ENCODE measurements at regions not wholly inside any gene's neighbourhood (a gene's known extent, or its start where the extent isn't known, plus 50 kb on each side); places are given as distances from the start of the nearest gene placed in this dataset.

- H3K79me1 ChIP-seq (ENCODE audit: low read depth, low read length), result no peaks in the 10 kb centered on the region
- no peak overlapping the region for H3K4me2 ChIP-seq (ENCODE audit: insufficient read depth, low read length, poor library complexity, severe bottlenecking)
- peak overlapping the region; percentile 88 for H2AK5ac ChIP-seq (ENCODE audit: low read depth, low read length)
- no peak overlapping the region for H2BK15ac ChIP-seq (ENCODE audit: low read length)
- H3K23ac ChIP-seq (ENCODE audit: low read depth, low read length, poor library complexity), result no peak overlapping the region
- peak overlapping the region; percentile 66 for H3K9ac ChIP-seq (ENCODE audit: low read depth, low read length, poor library complexity)
- no peak overlapping the region for H3K27ac ChIP-seq (replicated peaks; ENCODE audit: low read length)
- peaks cover 0 to 37% (median 0%) of the 10 kb centered on the region in 3 experiments for H3K27me3 ChIP-seq (ENCODE audit: control insufficient read depth in 3 of 3, insufficient read depth in 3 of 3, low read depth in 1 of 3, low read length in 3 of 3)
- no peak overlapping the region for H2BK120ac ChIP-seq (ENCODE audit: low read depth, low read length)
- no peak overlapping the region for H2BK12ac ChIP-seq (ENCODE audit: low read length)
- H3K4ac ChIP-seq (ENCODE audit: low read length), result no peak overlapping the region
- peaks cover 11 to 16% of the 10 kb centered on the region in 2 donors for H3K4me1 ChIP-seq (ENCODE audit: control insufficient read depth in 2 of 2, insufficient read depth in 1 of 2, low read depth in 1 of 2, low read length in 2 of 2)
- H2BK5ac ChIP-seq (ENCODE audit: low read length), result no peak overlapping the region
- H3K14ac ChIP-seq (ENCODE audit: low read length), result no peak overlapping the region
- peak overlapping the region in 1 of 2 donors; percentile 12 for H3K4me3 ChIP-seq (ENCODE audit: low read length in 2 of 2)
- peak overlapping the region; percentile 54 for H4K91ac ChIP-seq (ENCODE audit: low read depth, low read length, poor library complexity)
- WGBS, 2 donors (ENCODE audit: extremely low coverage in 2 of 2, insufficient read length in 2 of 2, insufficient replicate concordance in 1 of 2), result no CpG with 5 or more reads among the region's 11 CpGs
- DNase-seq (ENCODE audit: low spot score), result no peak
- no peaks in the 10 kb centered on the region for H3K36me3 ChIP-seq (replicated peaks in 1 of 2; ENCODE audit: control insufficient read depth in 2 of 2, insufficient read depth in 2 of 2, low read length in 2 of 2)
- H4K8ac ChIP-seq (ENCODE audit: low read depth, low read length), result no peak overlapping the region
- no peaks in the 10 kb centered on the region for H3K9me3 ChIP-seq (replicated peaks in 1 of 2; ENCODE audit: control insufficient read depth in 2 of 2, insufficient read depth in 1 of 2, low read depth in 1 of 2, low read length in 2 of 2)
- peak overlapping the region; percentile 18 for H3K18ac ChIP-seq (ENCODE audit: low read length)
- no peak overlapping the region for H2AFZ ChIP-seq (ENCODE audit: low read length)
Measured at GRCh38 chr5:176154821-176155220, 83.4 kb upstream of the SIMC1 start.

- Histone ChIP-seq H3K23ac (ENCODE audit: low read depth, low read length, poor library complexity) (no peak overlapping the region), H3K4me3 (ENCODE audit: low read length in 2 of 2) (no peak overlapping the region), H2BK5ac (ENCODE audit: low read length) (no peak overlapping the region), H4K8ac (ENCODE audit: low read depth, low read length) (no peak overlapping the region), H2AK5ac (ENCODE audit: low read depth, low read length) (peak overlapping the region; percentile 34), H3K9ac (ENCODE audit: low read depth, low read length, poor library complexity) (no peak overlapping the region), H3K9me3 (replicated peaks in 1 of 2; ENCODE audit: control insufficient read depth in 2 of 2, insufficient read depth in 1 of 2, low read depth in 1 of 2, low read length in 2 of 2) (no peaks in the 10 kb centered on the region), H3K36me3 (replicated peaks in 1 of 2; ENCODE audit: control insufficient read depth in 2 of 2, insufficient read depth in 2 of 2, low read length in 2 of 2) (no peaks in the 10 kb centered on the region), H2AFZ (ENCODE audit: low read length) (no peak overlapping the region), H3K4me1 (ENCODE audit: control insufficient read depth in 2 of 2, insufficient read depth in 1 of 2, low read depth in 1 of 2, low read length in 2 of 2) (peaks cover 11 to 16% of the 10 kb centered on the region in 2 donors), H3K4ac (ENCODE audit: low read length) (no peak overlapping the region), H3K4me2 (ENCODE audit: insufficient read depth, low read length, poor library complexity, severe bottlenecking) (no peak overlapping the region), H3K14ac (ENCODE audit: low read length) (peak overlapping the region; percentile 9), H4K91ac (ENCODE audit: low read depth, low read length, poor library complexity) (no peak overlapping the region), H3K79me1 (ENCODE audit: low read depth, low read length) (no peaks in the 10 kb centered on the region), H2BK12ac (ENCODE audit: low read length) (no peak overlapping the region), H3K27ac (replicated peaks; ENCODE audit: low read length) (no peak overlapping the region), H3K18ac (ENCODE audit: low read length) (no peak overlapping the region), H2BK15ac (ENCODE audit: low read length) (no peak overlapping the region), H3K27me3 (ENCODE audit: control insufficient read depth in 3 of 3, insufficient read depth in 3 of 3, low read depth in 1 of 3, low read length in 3 of 3) (peaks cover 0 to 37% (median 0%) of the 10 kb centered on the region in 3 experiments), H2BK120ac (ENCODE audit: low read depth, low read length) (no peak overlapping the region)
- WGBS, 2 donors (ENCODE audit: extremely low coverage in 2 of 2, insufficient read length in 2 of 2, insufficient replicate concordance in 1 of 2), result no CpG with 5 or more reads among the region's 14 CpGs
- DNase-seq (ENCODE audit: low spot score), result no peak
Measured at GRCh38 chr5:176155922-176156359, 82.3 kb upstream of the SIMC1 start.

- no peak overlapping the region for H2AK5ac ChIP-seq (ENCODE audit: low read depth, low read length)
- H3K9me3 ChIP-seq (replicated peaks in 1 of 2; ENCODE audit: control insufficient read depth in 2 of 2, insufficient read depth in 1 of 2, low read depth in 1 of 2, low read length in 2 of 2), result no peaks in the 10 kb centered on the region
- H3K79me1 ChIP-seq (ENCODE audit: low read depth, low read length), result no peaks in the 10 kb centered on the region
- DNase-seq (ENCODE audit: low spot score), result no peak
- H3K4me3 ChIP-seq (ENCODE audit: low read length in 2 of 2), result no peak overlapping the region
- H3K9ac ChIP-seq (ENCODE audit: low read depth, low read length, poor library complexity), result no peak overlapping the region
- H2AFZ ChIP-seq (ENCODE audit: low read length), result no peak overlapping the region
- H4K91ac ChIP-seq (ENCODE audit: low read depth, low read length, poor library complexity), result no peak overlapping the region
- no CpG with 5 or more reads among the region's 3 CpGs for WGBS, 2 donors (ENCODE audit: extremely low coverage in 2 of 2, insufficient read length in 2 of 2, insufficient replicate concordance in 1 of 2)
- H4K8ac ChIP-seq (ENCODE audit: low read depth, low read length), result no peak overlapping the region
- H3K14ac ChIP-seq (ENCODE audit: low read length), result no peak overlapping the region
- no peak overlapping the region for H3K23ac ChIP-seq (ENCODE audit: low read depth, low read length, poor library complexity)
- no peaks in the 10 kb centered on the region for H3K36me3 ChIP-seq (replicated peaks in 1 of 2; ENCODE audit: control insufficient read depth in 2 of 2, insufficient read depth in 2 of 2, low read length in 2 of 2)
- no peak overlapping the region for H3K27ac ChIP-seq (replicated peaks; ENCODE audit: low read length)
- no peak overlapping the region for H3K4ac ChIP-seq (ENCODE audit: low read length)
- no peak overlapping the region for H2BK12ac ChIP-seq (ENCODE audit: low read length)
- H2BK15ac ChIP-seq (ENCODE audit: low read length), result no peak overlapping the region
- no peak overlapping the region for H2BK120ac ChIP-seq (ENCODE audit: low read depth, low read length)
- peaks cover 3 to 9% of the 10 kb centered on the region in 2 donors for H3K4me1 ChIP-seq (ENCODE audit: control insufficient read depth in 2 of 2, insufficient read depth in 1 of 2, low read depth in 1 of 2, low read length in 2 of 2)
- peaks cover 0 to 36% (median 0%) of the 10 kb centered on the region in 3 experiments for H3K27me3 ChIP-seq (ENCODE audit: control insufficient read depth in 3 of 3, insufficient read depth in 3 of 3, low read depth in 1 of 3, low read length in 3 of 3)
- no peak overlapping the region for H2BK5ac ChIP-seq (ENCODE audit: low read length)
- no peak overlapping the region for H3K4me2 ChIP-seq (ENCODE audit: insufficient read depth, low read length, poor library complexity, severe bottlenecking)
- H3K18ac ChIP-seq (ENCODE audit: low read length), result no peak overlapping the region
Measured at GRCh38 chr5:176157656-176158055, 80.6 kb upstream of the SIMC1 start.

DNA sequence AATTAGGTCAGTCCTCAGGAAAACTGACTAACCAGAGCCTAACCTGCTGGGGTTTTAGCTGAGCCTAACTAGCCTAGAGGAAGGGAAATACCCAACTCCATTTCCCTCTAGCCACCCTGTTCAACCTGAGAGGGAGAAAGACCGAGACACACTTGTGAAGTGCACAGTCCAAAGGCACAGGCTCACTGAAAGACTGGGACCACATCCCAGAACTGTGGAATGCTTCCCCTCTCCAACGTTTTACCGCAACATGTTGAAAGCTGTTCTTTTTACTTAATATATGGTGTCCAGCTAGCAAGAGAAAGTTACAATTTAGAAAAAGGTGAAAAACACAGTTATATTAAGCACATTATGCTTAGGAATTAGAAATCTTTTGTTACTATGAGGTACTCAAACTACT lies 76.8 kb upstream of the SIMC1 start:
- Histone ChIP-seq H4K8ac (ENCODE audit: low read depth, low read length) (no peak overlapping the region), H3K4me1 (ENCODE audit: control insufficient read depth in 2 of 2, insufficient read depth in 1 of 2, low read depth in 1 of 2, low read length in 2 of 2) (no peaks in the 10 kb centered on the region), H3K4ac (ENCODE audit: low read length) (no peak overlapping the region), H3K14ac (ENCODE audit: low read length) (no peak overlapping the region), H3K27me3 (ENCODE audit: control insufficient read depth in 3 of 3, insufficient read depth in 3 of 3, low read depth in 1 of 3, low read length in 3 of 3) (peaks cover 0 to 27% (median 0%) of the 10 kb centered on the region in 3 experiments), H3K27ac (replicated peaks; ENCODE audit: low read length) (no peak overlapping the region), H2BK12ac (ENCODE audit: low read length) (no peak overlapping the region), H3K79me1 (ENCODE audit: low read depth, low read length) (no peaks in the 10 kb centered on the region), H2AK5ac (ENCODE audit: low read depth, low read length) (no peak overlapping the region), H2AFZ (ENCODE audit: low read length) (no peak overlapping the region), H3K23ac (ENCODE audit: low read depth, low read length, poor library complexity) (no peak overlapping the region), H3K36me3 (replicated peaks in 1 of 2; ENCODE audit: control insufficient read depth in 2 of 2, insufficient read depth in 2 of 2, low read length in 2 of 2) (no peaks in the 10 kb centered on the region), H3K18ac (ENCODE audit: low read length) (no peak overlapping the region), H3K4me2 (ENCODE audit: insufficient read depth, low read length, poor library complexity, severe bottlenecking) (no peak overlapping the region), H3K4me3 (ENCODE audit: low read length in 2 of 2) (no peak overlapping the region), H2BK120ac (ENCODE audit: low read depth, low read length) (no peak overlapping the region), H3K9ac (ENCODE audit: low read depth, low read length, poor library complexity) (no peak overlapping the region), H2BK5ac (ENCODE audit: low read length) (no peak overlapping the region), H3K9me3 (replicated peaks in 1 of 2; ENCODE audit: control insufficient read depth in 2 of 2, insufficient read depth in 1 of 2, low read depth in 1 of 2, low read length in 2 of 2) (no peaks in the 10 kb centered on the region), H2BK15ac (ENCODE audit: low read length) (no peak overlapping the region), H4K91ac (ENCODE audit: low read depth, low read length, poor library complexity) (no peak overlapping the region)
- WGBS, 2 donors (ENCODE audit: extremely low coverage in 2 of 2, insufficient read length in 2 of 2, insufficient replicate concordance in 1 of 2), result no CpG with 5 or more reads among the region's 3 CpGs
- DNase-seq (ENCODE audit: low spot score), result no peak

Data from neuronal stem cell (in vitro differentiated cells).